HEK293T (cell line): ENCODE measurements at regions not wholly inside any gene's neighbourhood (a gene's known extent, or its start where the extent isn't known, plus 50 kb on each side); places are given as distances from the start of the nearest gene placed in this dataset.

Experiments used
- ARNT ChIP-seq: fragments of 450-650 bp; IDR thresholded peaks from 2 replicates; pipeline ENCODE4 v1.6.1; 2017; ENCODE audit warnings: mild to moderate bottlenecking
- BHLHE40 ChIP-seq: fragments of 450-650 bp; IDR thresholded peaks from 2 replicates; pipeline ENCODE4 v1.6.1; 2016; ENCODE audit warnings: mild to moderate bottlenecking, moderate library complexity, borderline replicate concordance
- ELF4 ChIP-seq: fragments of 450-650 bp; IDR thresholded peaks from 2 replicates; pipeline ENCODE4 v1.6.1; 2017; ENCODE audit warnings: antibody characterized with exemption
- FOXA1 ChIP-seq: fragments of 450-650 bp; IDR thresholded peaks from 2 replicates; pipeline ENCODE4 v1.6.1; 2016; ENCODE audit warnings: mild to moderate bottlenecking
- FOXK2 ChIP-seq: fragments of 450-650 bp; IDR thresholded peaks from 2 replicates; pipeline ENCODE4 v1.6.1; 2016; ENCODE audit warnings: mild to moderate bottlenecking
- FOXM1 ChIP-seq: fragments of 450-650 bp; IDR thresholded peaks from 2 replicates; pipeline ENCODE4 v1.6.1; 2017; ENCODE audit warnings: mild to moderate bottlenecking, borderline replicate concordance
- HDGF ChIP-seq: fragments of 450-650 bp; IDR thresholded peaks from 2 replicates; pipeline ENCODE4 v1.6.1; 2017; ENCODE audit warnings: antibody characterized with exemption, borderline replicate concordance
- LEF1 ChIP-seq: fragments of 450-650 bp; IDR thresholded peaks from 2 replicates; pipeline ENCODE4 v1.6.1; 2017; ENCODE audit warnings: mild to moderate bottlenecking, borderline replicate concordance
- NFRKB ChIP-seq: fragments of 450-650 bp; IDR thresholded peaks from 2 replicates; pipeline ENCODE4 v1.6.1; 2016; ENCODE audit warnings: mild to moderate bottlenecking, moderate library complexity
- SP1 ChIP-seq: fragments of 450-650 bp; IDR thresholded peaks from 2 replicates; pipeline ENCODE4 v1.6.1; 2017
- SUZ12 ChIP-seq: fragments of 450-650 bp; IDR thresholded peaks from 2 replicates; pipeline ENCODE4 v1.6.1; 2016; ENCODE audit warnings: mild to moderate bottlenecking
- TARDBP ChIP-seq: fragments of 450-650 bp; IDR thresholded peaks from 2 replicates; pipeline ENCODE4 v1.6.1; 2016
- ZNF384 ChIP-seq: fragments of 450-650 bp; IDR thresholded peaks from 2 replicates; pipeline ENCODE4 v1.6.1; 2016
- TF ChIP-seq, protein P1 (sequence below): fragments of 450-650 bp; IDR thresholded peaks from 2 replicates; pipeline ENCODE4 v1.6.1; 2016

DNA sequence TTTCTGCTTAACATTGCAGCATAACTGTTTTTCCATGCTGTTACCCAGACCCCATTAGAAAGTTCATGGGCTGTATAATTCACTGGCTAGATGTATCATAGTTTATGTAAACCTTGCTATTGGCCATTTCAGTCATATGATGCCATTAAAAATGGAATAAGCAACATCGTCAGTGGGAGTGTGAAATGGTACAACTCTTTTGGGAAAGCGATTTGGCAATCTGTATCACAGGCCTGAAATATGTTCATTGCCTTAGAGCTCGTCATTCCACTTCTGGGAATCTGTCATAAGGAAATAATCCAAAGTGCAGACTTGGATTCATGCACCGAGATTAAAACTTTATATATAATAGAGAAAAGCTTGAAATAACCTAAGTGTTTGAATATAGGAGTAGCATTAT lies 77.9 kb upstream of the KLF4 start:
- no peak for TF ChIP-seq ARNT
- no peak for TF ChIP-seq ELF4
- no peak for TF ChIP-seq LEF1
- no peak for TF ChIP-seq BHLHE40
- TF ChIP-seq FOXK2 = no peak
- TF ChIP-seq SUZ12 = no peak
- TF ChIP-seq SP1 = no peak
- no peak for TF ChIP-seq FOXA1
- TF ChIP-seq TARDBP = no peak
- TF ChIP-seq, protein P1, sequence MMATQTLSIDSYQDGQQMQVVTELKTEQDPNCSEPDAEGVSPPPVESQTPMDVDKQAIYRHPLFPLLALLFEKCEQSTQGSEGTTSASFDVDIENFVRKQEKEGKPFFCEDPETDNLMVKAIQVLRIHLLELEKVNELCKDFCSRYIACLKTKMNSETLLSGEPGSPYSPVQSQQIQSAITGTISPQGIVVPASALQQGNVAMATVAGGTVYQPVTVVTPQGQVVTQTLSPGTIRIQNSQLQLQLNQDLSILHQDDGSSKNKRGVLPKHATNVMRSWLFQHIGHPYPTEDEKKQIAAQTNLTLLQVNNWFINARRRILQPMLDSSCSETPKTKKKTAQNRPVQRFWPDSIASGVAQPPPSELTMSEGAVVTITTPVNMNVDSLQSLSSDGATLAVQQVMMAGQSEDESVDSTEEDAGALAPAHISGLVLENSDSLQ = no peak
- TF ChIP-seq FOXM1 = no peak
- TF ChIP-seq HDGF = no peak
- no peak for TF ChIP-seq ZNF384
- no peak for TF ChIP-seq NFRKB
